COLO668 (cell line): ENCODE measurements at regions not wholly inside any gene's neighbourhood (a gene's known extent, or its start where the extent isn't known, plus 50 kb on each side); places are given as distances from the start of the nearest gene placed in this dataset.

Source experiments
- DNase-seq: peaks from one replicate; lab custom pipeline; 2025; ENCODE audit not compliant: unreplicated experiment; lab: John Stamatoyannopoulos, UW

DNA sequence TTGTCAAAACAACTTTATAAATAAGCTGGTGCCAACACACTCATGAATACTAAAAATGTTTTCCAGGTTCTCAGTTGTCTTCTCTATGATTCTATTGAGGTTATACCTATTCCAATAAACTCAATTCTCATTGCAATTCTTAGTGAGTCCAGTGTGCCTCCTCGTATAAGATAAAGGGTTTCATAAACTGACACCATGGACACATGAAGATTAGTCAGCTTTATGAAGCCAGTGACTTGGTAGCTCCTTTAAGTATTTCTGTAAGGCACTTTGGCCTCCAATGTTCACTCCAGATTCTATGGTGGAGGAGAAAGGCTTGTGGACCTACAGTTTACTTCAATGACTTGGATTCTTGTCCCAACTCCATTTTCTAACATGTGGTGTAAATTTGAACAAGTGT lies 521.3 kb upstream of the JARID2 start:
- no peak for DNase-seq

DNA sequence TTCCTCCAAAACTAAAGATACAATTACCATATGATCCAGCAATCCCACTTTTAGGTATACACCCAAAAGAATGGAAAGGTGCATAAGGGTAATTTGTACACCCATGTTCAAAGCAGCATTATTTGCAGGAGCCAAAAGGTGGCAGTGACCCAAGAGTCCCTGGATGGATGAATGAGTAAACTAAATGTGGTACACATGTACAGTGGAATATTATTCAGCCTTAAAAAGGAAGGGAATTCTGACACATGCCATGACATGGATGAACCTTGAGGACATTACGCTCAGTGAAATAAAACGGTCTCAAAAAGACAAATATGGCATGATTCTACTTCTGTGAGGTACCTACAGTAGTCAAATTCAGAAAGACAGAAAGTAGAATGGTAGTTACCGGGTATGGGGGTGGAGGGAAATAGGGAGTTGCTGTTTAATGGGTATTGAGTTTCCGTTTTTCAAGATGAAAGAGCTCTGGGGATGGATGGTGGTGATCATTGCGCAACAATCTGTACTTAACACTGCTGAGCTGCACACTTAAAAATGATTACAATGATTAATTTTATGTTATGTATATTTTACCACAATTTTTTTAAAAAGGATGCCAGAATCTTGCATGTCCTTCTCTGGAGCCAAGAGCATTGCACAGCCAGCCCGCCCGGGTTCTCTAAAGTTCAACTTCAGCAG lies 518.9 kb upstream of the JARID2 start:
- no peak for DNase-seq

DNA sequence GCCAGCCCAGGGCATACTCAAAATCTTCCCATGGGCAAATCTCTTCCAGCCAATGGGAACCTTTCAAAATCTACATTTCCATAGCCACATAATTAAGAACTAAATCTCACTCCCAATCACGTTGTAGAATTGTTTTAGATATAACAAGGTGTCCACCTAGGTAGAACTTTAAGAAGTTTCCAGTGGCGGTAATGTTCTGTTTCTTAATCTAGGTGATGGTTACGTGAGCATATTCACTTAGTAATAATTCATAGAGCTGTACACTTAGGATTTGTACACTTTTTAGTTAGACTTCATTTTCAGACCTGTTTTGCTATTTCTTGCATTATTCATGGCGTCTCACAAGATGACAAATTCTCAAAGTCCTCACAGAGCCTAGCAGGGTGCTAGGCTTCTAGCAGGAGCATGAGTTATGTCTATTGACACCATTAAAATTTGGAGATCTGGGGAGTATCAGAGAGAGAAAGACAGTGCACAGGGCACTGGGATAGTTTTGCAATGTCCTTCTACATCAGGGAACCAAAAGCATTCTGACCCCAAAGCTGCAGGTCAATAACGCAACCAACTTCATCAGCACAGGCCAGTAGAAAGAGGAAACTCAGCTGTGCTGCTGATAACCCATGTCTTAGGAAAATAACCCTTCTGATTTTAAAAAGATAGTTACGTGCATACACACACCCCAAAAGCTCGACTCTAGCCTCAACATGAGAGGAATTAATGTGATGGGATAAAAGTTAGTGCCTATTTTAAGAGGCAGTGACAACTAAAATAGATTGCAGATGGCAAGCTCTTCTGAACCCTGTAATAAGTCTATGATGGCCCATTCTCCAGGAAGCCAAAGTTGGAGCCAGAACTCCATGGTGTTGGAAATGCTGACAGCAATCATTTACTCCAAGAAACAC lies 518.1 kb upstream of the JARID2 start:
- no peak for DNase-seq

DNA sequence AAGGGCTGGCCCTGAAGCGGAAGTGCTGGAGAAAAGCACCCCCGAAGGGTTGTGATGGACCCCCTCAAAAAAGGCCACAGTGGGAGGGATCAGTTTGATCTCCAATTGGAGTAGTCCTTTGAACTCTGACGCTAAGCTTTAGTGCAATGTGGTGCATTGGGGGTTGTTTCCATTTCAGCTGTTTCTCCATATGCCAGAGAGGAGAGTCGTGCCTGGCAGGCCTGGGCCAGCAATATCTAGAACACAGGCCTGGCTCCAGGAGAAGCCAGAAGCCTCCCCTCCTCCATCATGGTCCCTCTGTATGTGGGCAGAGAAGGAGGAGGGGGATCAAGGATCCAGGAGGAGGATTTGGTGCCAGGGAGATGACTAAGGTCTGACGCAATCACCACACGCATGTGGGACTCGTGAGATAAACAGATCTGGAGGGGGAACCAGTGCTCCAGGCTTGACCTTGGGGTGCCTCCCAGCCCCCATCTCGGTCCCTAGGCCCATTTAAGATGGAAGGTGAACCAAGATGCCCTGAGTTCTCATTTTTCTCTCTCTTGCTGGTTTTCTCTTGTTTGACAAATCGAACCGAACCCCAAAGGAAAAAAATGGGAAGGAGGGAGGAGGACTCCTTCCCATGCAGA lies 517.4 kb upstream of the JARID2 start:
- DNase-seq: no peak

DNA sequence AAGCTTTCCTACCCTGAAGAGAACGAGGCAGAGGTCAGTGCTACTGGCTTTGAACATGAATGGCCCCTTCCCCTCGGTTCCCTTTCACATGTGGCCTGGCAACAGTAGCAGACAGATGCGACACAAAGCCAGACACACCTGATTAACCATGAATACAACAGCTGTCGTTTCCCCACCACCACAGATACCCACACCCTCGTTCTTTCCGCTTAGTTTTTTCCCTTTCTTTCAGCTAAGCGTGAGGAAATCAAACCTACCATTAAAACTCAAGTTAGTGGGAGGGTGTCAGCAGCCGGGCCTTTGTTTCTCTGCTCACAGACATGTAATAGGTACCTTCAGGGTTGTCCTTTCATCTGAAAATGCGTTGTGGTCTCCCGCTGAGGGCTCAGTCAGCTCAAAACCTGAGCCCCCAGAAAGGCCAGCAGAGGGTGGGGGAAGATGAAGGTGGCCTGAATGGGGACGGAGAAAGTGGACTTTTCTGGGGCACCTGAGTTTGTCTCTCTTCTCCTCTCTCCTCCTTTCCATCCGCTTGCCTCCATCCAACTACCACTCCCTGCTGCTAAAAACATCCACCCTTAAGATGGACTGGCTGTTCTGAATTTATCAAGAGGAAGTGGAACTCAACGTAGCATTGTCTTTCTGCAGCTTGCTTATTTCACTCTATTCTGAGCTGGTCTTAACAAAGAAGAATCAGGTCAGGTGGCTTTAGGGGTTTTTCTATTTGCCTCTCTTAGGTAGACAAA lies 516.6 kb upstream of the JARID2 start:
- DNase-seq: peak; percentile 7

DNA sequence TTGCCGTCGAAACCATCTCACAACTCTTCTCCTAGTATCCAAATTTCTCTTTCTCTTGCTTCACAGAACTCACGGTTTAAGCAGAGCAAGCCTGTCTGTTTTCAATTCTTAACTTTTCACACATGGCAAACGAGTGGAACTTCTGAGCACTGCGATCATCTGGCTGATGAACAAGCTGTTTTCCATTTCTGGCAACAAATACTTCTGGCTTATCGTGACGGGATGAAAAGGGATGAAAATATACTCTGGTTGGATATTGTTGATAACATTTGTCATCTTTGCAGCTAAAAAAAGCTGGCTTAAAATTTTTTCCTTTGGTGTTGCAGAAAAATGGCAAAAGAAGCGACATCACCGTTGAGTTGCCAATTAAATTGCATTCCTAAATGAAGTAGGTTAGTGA lies 515.2 kb upstream of the JARID2 start:
- DNase-seq: no peak

DNA sequence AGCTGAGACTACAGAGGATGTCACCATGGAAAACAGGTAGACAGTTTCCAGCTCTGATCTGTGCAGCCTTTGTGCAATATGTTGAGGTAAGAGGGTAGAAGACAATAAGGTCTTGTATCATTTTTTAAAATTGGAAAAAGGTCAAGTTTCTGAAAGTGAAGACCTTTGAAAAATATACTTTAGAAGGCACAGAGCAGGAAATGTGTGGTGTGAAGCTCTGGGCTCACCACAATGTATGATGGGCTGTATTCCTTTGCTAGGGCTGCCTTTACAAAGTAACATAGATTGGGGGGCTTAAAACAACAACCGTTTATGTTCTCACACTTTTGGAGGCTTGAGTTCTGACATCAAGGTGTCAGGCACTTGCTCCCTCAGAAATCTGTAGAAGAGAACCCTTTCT lies 514.3 kb upstream of the JARID2 start:
- DNase-seq: no peak

DNA sequence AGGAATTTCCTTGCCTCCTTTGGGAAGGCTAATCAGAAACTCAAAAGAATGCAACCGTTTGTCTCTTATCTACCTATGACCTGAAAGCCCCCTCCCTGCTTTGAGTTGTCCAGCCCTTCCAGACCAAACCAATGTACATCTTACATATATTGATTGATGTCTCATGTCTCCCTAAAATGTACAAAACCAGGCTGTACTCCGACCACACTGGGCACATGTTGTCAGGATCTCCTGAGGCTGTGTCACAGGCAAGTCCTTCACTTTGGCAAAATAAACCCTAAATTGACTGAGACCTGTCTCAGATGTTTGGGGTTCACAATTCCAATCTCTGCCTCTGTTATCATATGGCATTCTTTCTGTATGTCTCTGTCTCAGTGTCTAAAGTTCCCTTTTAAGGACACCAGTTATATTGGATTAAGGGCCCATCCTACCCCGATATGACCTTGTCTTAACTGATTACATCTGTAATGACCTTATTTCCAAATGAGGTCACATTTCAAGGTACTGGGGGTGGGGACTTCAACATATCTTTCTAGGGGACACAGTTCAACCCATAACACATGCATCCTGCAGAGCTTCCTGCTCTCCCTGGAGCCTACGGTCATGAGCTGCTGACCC lies 513.5 kb upstream of the JARID2 start:
- DNase-seq: no peak

DNA sequence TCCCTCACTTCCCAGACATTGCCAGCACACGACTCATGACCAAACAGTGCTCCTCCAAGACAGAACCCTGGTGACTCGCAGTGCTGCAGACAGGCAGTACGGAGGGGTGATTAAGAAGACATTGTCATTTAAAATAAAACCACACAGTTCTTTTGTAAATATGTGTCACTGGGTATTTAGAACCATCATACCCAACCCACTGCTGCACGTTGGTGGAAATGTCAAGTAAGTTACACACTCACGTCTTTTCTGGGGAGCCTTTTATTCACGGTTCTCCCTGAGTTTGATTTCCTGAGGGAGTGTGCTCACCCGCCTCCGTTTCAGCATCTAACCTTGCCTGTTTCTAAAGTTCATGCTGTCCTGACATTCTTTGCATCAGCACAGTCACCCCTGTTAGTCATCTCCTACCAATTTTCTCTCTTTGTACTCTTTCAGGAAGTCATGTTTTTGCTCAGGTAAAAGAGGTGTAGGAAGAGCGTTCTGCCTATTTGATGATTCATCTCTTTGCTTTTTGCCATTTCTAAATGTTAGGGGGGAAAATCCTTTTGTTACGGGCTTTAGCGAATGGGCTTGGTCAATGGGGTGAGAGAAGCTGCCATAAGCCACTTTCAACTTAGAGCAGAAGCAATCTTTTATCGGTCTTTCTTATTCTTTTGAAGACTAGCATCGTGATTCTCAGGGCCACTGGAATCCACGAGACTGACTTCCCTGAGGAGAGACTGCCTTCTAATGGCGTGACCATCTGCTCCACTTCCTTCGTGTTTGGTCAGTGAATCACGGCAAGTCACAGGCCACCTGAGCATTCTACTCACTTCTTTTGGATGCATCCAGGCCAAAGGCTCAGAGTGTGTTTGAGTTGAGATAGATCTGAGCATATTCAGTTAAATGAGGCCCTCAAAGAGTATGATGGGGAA lies 512.8 kb upstream of the JARID2 start:
- DNase-seq: no peak

DNA sequence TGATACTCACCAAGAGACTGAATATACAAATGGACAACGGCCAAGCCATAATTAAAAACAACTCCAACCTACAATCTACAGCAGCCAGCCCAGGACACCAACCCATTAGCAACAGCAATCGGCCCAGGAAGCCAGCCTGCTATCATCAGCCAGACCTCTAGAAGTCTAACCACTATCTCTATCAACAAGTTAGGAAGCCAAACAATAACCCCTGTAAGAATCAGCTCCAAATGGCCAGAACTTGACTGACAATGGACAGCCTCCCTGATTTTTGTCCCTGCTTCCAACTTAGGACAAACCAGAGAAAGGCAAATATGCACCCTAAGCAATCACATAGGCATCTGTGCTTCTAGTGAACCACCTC lies 511.8 kb upstream of the JARID2 start:
- DNase-seq: no peak

DNA sequence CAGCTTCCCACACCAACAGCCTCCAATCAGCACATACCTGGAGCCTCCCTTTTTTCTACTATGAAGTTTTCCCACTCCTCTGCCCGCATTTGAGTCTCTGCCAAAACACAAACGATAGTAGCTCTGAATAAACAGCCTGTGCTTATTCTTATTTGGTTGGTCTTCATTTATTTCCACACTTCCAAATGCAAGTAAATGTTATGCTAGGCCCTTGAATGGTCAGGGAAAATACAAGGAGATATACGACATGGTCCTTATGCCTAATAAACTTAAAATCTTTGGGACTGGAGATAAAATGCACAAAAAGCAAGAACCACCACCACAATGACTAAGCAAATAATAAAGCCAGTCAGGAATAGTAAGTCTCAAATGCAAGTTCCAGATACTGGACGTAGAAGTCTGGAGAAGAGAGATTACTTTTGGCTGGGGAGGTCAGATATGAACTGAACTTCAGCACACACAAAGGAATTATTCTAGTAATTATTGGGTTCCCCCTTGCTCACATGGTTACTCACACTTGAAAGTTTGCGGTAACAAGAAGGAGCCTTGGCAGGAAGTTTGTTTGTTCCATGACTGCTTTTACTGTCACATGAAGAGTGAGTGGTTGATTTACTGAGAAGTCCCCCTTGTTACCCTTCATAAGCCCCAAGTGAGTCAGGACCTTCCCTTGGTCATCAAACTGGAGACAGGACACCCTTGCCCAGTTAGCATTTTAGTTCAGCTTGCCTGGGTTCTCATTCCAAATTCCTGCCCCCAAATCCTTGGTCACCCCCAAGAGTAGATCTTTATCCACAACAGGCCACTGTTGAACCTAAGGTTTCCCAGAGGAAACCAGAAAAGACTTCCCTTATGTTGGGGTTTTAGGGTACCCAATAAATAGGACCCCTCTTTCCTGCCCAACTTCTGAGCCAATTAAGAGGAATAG lies 511.2 kb upstream of the JARID2 start:
- no peak for DNase-seq

DNA sequence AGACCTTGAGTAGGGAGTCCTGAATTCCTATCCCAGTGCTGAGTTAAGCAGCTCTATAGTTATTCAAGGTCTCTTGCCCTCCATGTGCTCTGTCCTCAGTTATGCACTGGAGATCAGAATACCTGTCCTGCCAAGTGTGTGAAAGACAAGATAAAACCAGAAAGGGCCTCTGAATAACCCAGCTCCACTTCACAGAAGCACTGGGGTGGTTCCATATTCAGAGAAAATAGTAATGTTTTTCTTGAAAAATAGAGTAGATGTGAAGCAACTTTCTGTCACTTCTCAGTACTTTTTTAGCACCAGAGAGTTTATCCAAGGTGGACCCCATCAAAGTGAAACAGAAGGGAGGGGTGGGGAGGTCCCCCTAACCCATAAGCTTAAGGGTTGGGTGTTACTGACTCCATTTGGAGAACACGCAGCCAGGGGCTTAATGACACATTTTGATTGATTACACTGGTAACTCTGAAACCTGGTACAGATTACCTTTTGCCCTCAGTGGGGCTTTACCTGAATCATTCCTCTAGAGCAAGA lies 509.8 kb upstream of the JARID2 start:
- DNase-seq: no peak

DNA sequence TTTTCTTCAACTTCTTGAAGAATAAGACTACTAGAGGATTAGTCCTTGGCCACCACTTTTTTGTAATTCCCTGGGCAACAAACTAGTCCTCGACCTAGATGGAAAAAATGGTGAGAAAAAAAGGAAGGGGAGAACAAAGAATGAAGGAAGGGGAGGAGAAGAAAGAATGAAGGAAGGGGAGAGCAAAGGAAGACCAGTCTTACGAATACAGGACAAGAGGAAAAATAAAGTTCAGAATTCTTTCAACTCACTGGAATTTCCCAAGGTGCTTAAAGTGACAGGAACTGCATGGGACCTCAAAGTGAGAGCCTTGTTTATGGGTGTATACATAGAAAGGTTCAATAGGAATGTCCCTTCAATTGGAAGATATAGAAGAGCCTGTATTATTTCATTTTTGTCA lies 509.3 kb upstream of the JARID2 start:
- DNase-seq: no peak

DNA sequence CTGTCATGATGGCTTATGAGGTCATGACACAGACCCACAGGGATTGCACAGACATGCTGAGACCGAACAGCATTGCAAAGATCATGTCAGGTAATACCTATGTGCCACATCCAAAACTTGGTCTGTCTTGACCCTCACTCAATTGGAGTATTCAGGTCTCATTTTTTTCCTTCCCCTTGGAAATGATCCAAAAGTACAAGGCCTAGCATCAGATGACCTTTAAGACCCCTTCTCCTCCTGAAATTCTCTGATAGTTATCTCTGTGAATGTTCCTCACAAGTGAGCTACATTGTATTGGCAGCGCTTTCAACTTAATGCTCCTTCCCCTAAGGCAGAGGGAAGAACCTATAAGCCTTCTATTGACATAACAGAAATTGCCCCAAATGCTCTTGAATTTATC lies 507.4 kb upstream of the JARID2 start:
- no peak for DNase-seq

DNA sequence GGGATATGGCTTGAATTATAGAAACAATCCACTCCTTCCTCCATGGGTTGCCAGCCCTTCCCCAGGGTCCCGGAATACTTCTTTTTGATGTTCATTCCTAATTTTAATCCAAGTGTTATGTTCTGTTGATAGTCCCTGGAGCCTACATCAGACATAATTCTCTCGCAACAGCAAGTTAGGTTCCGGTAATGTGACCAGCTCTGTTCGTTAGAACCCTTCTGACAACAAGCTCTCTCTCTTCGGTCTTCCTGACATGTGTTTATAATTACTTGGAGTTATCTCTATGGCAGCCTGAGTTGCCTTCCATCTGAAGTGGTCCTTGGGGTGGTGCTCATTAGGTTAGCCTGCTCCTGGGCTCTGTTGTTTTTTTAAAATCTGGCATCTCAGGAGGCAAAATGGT lies 506.9 kb upstream of the JARID2 start:
- DNase-seq: no peak

DNA sequence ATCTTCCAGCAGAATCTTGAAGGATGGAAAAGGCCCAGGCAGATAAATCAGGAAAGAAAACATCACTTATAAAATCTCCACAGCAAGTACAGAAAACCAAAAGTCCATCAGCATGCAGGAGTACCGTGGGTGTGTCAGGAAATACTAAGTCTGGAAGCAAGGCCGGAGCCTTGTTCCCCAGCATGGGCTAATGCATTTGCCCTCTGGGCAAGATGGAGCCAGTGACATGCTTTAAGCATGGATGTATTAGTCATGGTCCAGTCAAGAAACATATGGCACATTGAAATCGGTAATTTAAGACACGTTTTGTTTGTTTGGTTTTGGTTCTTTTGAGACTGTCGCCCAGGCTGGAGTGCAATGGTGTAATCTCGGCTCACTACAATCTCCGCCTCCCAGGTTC lies 506.0 kb upstream of the JARID2 start:
- DNase-seq: no peak

DNA sequence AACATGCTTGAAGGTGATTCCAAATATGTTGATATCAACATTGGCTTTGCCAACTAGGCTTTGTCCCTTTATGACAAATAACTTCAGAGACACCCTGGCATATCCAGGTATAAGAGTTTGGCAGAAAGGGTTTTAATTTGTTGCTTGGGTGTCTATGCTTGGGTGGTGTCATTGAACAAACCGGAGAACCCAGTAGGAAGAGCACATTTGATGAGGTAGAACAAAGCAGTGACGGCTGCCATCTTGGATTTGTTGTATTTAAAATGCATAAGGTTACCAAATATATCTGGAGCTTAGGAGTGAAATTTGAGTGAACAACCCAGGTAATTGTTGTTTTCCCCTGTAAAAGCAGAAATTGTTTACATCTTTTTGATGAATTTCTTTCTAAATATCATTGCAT lies 503.7 kb upstream of the JARID2 start:
- DNase-seq: no peak

DNA sequence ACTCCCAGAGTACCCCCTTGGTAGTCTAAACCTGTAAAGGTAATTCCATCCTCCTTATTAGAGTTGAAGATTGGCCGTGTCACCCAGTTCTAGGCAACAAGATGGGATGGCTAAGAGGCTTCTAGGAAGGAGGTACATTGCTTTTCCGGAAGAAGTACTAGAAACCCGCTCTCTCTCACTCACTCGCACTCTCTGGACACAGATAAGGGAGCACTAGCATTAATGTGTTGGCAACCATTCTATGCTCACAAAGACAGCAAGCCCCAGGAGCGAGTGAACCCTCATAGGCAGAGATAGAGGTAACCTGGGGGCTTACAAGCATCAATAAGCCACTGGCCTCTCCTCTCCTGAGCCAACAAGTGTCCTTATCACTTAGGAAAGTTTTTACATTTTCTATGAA lies 503.2 kb upstream of the JARID2 start:
- DNase-seq: no peak

DNA sequence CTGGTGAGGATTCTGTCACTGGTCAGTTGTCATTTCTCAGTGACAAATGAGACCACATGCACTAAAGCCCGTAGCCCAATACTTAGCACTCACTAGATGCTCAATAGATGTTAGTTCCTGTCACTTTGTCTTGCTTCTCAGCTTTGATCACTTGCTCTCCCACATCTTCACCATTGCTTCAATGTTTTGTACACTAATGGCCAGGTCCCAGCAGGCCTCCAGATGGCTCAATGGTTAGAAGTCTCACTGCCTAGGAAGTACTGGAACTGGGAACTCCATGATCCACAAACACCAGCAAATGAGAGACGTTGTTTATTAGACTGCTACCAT lies 502.8 kb upstream of the JARID2 start:
- no peak for DNase-seq
